ENCODE measurements at regions not wholly inside any gene's neighbourhood (a gene's known extent, or its start where the extent isn't known, plus 50 kb on each side); places are given as distances from the start of the nearest gene placed in this dataset.

GRCh38 chr14:97295108-97295710 lies 498.0 kb downstream of the VRK1 start:
- Histone ChIP-seq H3K4me1 (ENCODE audit: insufficient read depth) (no peaks in the 10 kb centered on the region), H3K9me2 (replicated peaks; ENCODE audit: insufficient read depth) (no peaks in the 10 kb centered on the region), H3K27me3 (peaks cover 3% of the 10 kb centered on the region), H2AFZ (no peak overlapping the region), H3K27ac (no peak overlapping the region), H3K9me3 (ENCODE audit: low read depth) (no peaks in the 10 kb centered on the region), H3K79me2 (no peaks in the 10 kb centered on the region), H3K4me2 (no peak overlapping the region), H3K4me3 (no peak overlapping the region), H3K36me3 (replicated peaks; ENCODE audit: insufficient read depth, low read depth) (no peaks in the 10 kb centered on the region), H4K20me1 (ENCODE audit: insufficient read depth, poor library complexity, severe bottlenecking) (no peaks in the 10 kb centered on the region)
- no peak for TF ChIP-seq EZH2 (IDR thresholded peaks at IDR 0.05; ENCODE audit: borderline replicate concordance)
- no peak for TF ChIP-seq CTCF (IDR thresholded peaks at IDR 0.05; ENCODE audit: poor library complexity)
- TF ChIP-seq EZH2phosphoT487 (IDR thresholded peaks at IDR 0.05; ENCODE audit: low read depth, severe bottlenecking, unreplicated experiment), result no peak
- DNase-seq (ENCODE audit: low spot score), result no peak
- WGBS (ENCODE audit: low lambda C conversion rate, missing lambda C conversion rate), result 90% methylated on average over 9 of the region's 9 CpGs

- no peaks in the 10 kb centered on the region for H3K9me2 ChIP-seq (replicated peaks; ENCODE audit: insufficient read depth)
- no peak overlapping the region for H3K4me2 ChIP-seq
- no peak overlapping the region for H3K4me3 ChIP-seq
- DNase-seq (ENCODE audit: low spot score), result no peak
- no peaks in the 10 kb centered on the region for H3K9me3 ChIP-seq (ENCODE audit: low read depth)
- 97% methylated on average over 1 of the region's 1 CpG for WGBS (ENCODE audit: low lambda C conversion rate, missing lambda C conversion rate)
- TF ChIP-seq EZH2 (IDR thresholded peaks at IDR 0.05; ENCODE audit: borderline replicate concordance), result no peak
- H4K20me1 ChIP-seq (ENCODE audit: insufficient read depth, poor library complexity, severe bottlenecking), result no peaks in the 10 kb centered on the region
- H2AFZ ChIP-seq, result no peak overlapping the region
- H3K79me2 ChIP-seq, result no peaks in the 10 kb centered on the region
- H3K36me3 ChIP-seq (replicated peaks; ENCODE audit: insufficient read depth, low read depth), result no peaks in the 10 kb centered on the region
- H3K4me1 ChIP-seq (ENCODE audit: insufficient read depth), result no peaks in the 10 kb centered on the region
- H3K27me3 ChIP-seq, result peaks cover 3% of the 10 kb centered on the region
- no peak overlapping the region for H3K27ac ChIP-seq
These were observed 499.0 kb downstream of the VRK1 start for GRCh38 chr14:97296176-97296575.

GRCh38 chr14:97297100-97297499 lies 499.9 kb downstream of the VRK1 start:
- H2AFZ ChIP-seq, result no peak overlapping the region
- H3K79me2 ChIP-seq, result no peaks in the 10 kb centered on the region
- H3K4me1 ChIP-seq (ENCODE audit: insufficient read depth), result no peaks in the 10 kb centered on the region
- H3K27ac ChIP-seq, result no peak overlapping the region
- 88% methylated on average over 10 of the region's 10 CpGs for WGBS (ENCODE audit: low lambda C conversion rate, missing lambda C conversion rate)
- no peaks in the 10 kb centered on the region for H3K9me2 ChIP-seq (replicated peaks; ENCODE audit: insufficient read depth)
- H3K4me2 ChIP-seq, result no peak overlapping the region
- H3K27me3 ChIP-seq, result peaks cover 3% of the 10 kb centered on the region
- no peak for TF ChIP-seq EZH2 (IDR thresholded peaks at IDR 0.05; ENCODE audit: borderline replicate concordance)
- no peak for TF ChIP-seq EZH2phosphoT487 (IDR thresholded peaks at IDR 0.05; ENCODE audit: low read depth, severe bottlenecking, unreplicated experiment)
- TF ChIP-seq CTCF (IDR thresholded peaks at IDR 0.05; ENCODE audit: poor library complexity), result no peak
- no peaks in the 10 kb centered on the region for H4K20me1 ChIP-seq (ENCODE audit: insufficient read depth, poor library complexity, severe bottlenecking)
- no peaks in the 10 kb centered on the region for H3K36me3 ChIP-seq (replicated peaks; ENCODE audit: insufficient read depth, low read depth)
- DNase-seq (ENCODE audit: low spot score), result no peak
- no peaks in the 10 kb centered on the region for H3K9me3 ChIP-seq (ENCODE audit: low read depth)
- no peak overlapping the region for H3K4me3 ChIP-seq

GRCh38 chr14:97298331-97298730 lies 501.1 kb downstream of the VRK1 start:
- no peak overlapping the region for H3K4me2 ChIP-seq
- H3K9me3 ChIP-seq (ENCODE audit: low read depth), result no peaks in the 10 kb centered on the region
- no peaks in the 10 kb centered on the region for H3K79me2 ChIP-seq
- H3K27ac ChIP-seq, result no peak overlapping the region
- H4K20me1 ChIP-seq (ENCODE audit: insufficient read depth, poor library complexity, severe bottlenecking), result no peaks in the 10 kb centered on the region
- no peaks in the 10 kb centered on the region for H3K4me1 ChIP-seq (ENCODE audit: insufficient read depth)
- no peaks in the 10 kb centered on the region for H3K36me3 ChIP-seq (replicated peaks; ENCODE audit: insufficient read depth, low read depth)
- H3K4me3 ChIP-seq, result no peak overlapping the region
- WGBS (ENCODE audit: low lambda C conversion rate, missing lambda C conversion rate), result 51% methylated on average over 7 of the region's 7 CpGs
- no peak for DNase-seq (ENCODE audit: low spot score)
- H3K27me3 ChIP-seq, result peaks cover 3% of the 10 kb centered on the region
- no peaks in the 10 kb centered on the region for H3K9me2 ChIP-seq (replicated peaks; ENCODE audit: insufficient read depth)
- TF ChIP-seq EZH2 (IDR thresholded peaks at IDR 0.05; ENCODE audit: borderline replicate concordance) (no peak), CTCF (IDR thresholded peaks at IDR 0.05; ENCODE audit: poor library complexity) (peak; percentile 20)
- no peak overlapping the region for H2AFZ ChIP-seq
